MCF 10A (cell line): ENCODE measurements at regions not wholly inside any gene's neighbourhood (a gene's known extent, or its start where the extent isn't known, plus 50 kb on each side); places are given as distances from the start of the nearest gene placed in this dataset.
A peak's percentile ranks its signal among the peaks of the same experiment; 100 is the strongest.
"Not testable (repeated sequence)": the region's sequence is repeated elsewhere in the genome, so short reads cannot be mapped to it uniquely, and the experiment has no call there.

Source experiments
- BruUV-seq: library from RNA; stranded (reverse); fragments of 400-500 nt; replicated peaks from 2 replicates; lab custom pipeline; 2021; lab: Mats Ljungman, UMichigan
- CTCF ChIA-PET: fragments of 300-600 bp; sonication (Branson Sonifier 250); formaldehyde crosslinking; extraction: SDS; loops from one replicate; lab custom pipeline; 2021; ENCODE audit warnings: antibody characterized with exemption, inconsistent platforms; lab: Yijun Ruan, JAX
- POLR2A ChIA-PET: fragments of 300-600, 350-650 bp; sonication (Branson Sonifier 250); formaldehyde crosslinking; extraction: SDS; loops from one replicate; lab custom pipeline; 2020; ENCODE audit warnings: antibody characterized with exemption, inconsistent platforms; lab: Yijun Ruan, JAX
- DNase-seq: peaks from one replicate; pipeline ENCODE4 v3.0.0-alpha.2; 2018; ENCODE audit not compliant: unreplicated experiment
- H3K27ac Mint-ChIP-seq: one replicate; pipeline ENCODE4 v1.8.0; 2022; ENCODE audit warnings: mild to moderate bottlenecking, low read depth, mixed read lengths; ENCODE audit not compliant: unreplicated experiment
- H3K27me3 Mint-ChIP-seq: one replicate; pipeline ENCODE4 v1.8.0; 2022; ENCODE audit warnings: mixed read lengths; ENCODE audit not compliant: insufficient read depth, unreplicated experiment
- H3K36me3 Mint-ChIP-seq: one replicate; pipeline ENCODE4 v1.8.0; 2022; ENCODE audit warnings: mild to moderate bottlenecking, moderate library complexity, mixed read lengths; ENCODE audit not compliant: insufficient read depth, unreplicated experiment
- H3K4me1 Mint-ChIP-seq: one replicate; pipeline ENCODE4 v1.8.0; 2022; ENCODE audit warnings: mixed read lengths; ENCODE audit not compliant: insufficient read depth, unreplicated experiment
- H3K4me3 Mint-ChIP-seq: one replicate; pipeline ENCODE4 v1.8.0; 2022; ENCODE audit warnings: mild to moderate bottlenecking, moderate library complexity, mixed read lengths; ENCODE audit not compliant: unreplicated experiment
- H3K9me3 Mint-ChIP-seq: one replicate; pipeline ENCODE4 v1.8.0; 2022; ENCODE audit warnings: mixed read lengths; ENCODE audit not compliant: unreplicated experiment
- intact Hi-C: fragments of 100-400 bp; cut with micrococcal nuclease; formaldehyde crosslinking; loops from 2 replicates; pipeline ENCODE4 v1.14.1; 2022
- TF ChIP-seq, protein P1 (sequence below): fragments of 200-600 bp; IDR thresholded peaks from one replicate; pipeline ENCODE4 v1.8.0; 2022; ENCODE audit warnings: antibody characterized with exemption, mild to moderate bottlenecking; ENCODE audit not compliant: unreplicated experiment

DNA sequence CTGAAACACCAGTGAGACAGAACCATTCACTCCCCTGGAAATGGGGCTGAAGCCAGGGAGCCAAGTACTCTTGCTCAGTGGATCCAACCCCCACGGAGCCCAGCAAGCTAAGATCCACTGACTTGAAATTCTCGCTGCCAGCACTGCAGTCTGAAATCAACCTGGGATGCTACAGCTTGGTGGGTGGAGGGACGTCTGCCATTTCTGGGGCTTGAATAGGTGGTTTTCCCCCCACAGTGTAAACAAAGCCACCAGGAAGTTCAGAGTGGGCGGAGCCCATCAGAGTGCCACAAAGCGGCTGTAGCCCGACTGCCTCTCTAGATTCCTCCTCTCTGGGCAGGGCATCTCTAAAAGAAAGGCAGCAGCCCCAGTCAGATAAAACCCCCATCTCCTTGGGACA, 292.8 kb downstream of the LNPK start:
- H3K4me1 Mint-ChIP-seq: no peaks in the 10 kb centered on the region
- ChIA-PET CTCF (interaction anchor here (0.7 to 1.2 kb wide), 2 partner anchors 10 to 344 kb away, joined by 3 read pairs; no protein-coding TSS in a partner anchor), POLR2A (no interaction called here)
- no peak overlapping the region for H3K4me3 Mint-ChIP-seq
- intact Hi-C loops: no loop called here
- TF ChIP-seq, protein P1, sequence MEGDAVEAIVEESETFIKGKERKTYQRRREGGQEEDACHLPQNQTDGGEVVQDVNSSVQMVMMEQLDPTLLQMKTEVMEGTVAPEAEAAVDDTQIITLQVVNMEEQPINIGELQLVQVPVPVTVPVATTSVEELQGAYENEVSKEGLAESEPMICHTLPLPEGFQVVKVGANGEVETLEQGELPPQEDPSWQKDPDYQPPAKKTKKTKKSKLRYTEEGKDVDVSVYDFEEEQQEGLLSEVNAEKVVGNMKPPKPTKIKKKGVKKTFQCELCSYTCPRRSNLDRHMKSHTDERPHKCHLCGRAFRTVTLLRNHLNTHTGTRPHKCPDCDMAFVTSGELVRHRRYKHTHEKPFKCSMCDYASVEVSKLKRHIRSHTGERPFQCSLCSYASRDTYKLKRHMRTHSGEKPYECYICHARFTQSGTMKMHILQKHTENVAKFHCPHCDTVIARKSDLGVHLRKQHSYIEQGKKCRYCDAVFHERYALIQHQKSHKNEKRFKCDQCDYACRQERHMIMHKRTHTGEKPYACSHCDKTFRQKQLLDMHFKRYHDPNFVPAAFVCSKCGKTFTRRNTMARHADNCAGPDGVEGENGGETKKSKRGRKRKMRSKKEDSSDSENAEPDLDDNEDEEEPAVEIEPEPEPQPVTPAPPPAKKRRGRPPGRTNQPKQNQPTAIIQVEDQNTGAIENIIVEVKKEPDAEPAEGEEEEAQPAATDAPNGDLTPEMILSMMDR: no peak
- no peaks in the 10 kb centered on the region for H3K36me3 Mint-ChIP-seq
- H3K9me3 Mint-ChIP-seq: no peaks in the 10 kb centered on the region
- no TSS peak for BruUV-seq
- peaks cover 53% of the 10 kb centered on the region for H3K27me3 Mint-ChIP-seq
- no peak for DNase-seq
- H3K27ac Mint-ChIP-seq: no peak overlapping the region

DNA sequence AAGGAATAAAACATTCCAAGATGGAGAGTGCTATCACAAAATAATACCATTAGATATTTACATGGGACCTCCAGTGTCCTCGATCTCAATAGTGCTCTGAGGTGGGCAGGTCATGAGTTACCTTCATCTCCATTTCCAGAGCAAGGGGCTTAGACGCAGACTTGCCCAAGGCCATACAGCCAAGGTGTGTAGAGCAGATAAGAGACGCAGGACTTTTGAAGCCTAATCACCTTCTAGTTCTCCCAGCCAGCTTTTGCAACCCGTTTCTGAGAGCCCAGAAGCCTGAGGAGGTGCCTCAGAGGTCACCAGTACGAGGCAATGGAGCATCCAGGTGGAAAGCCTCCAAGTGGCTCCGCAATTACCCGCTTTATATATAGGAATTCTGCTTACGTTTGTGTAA, 294.7 kb downstream of the LNPK start:
- CTCF ChIA-PET: interaction anchor here (0.8 kb wide), 1 partner anchor 17 kb away, joined by 3 read pairs; no protein-coding TSS in a partner anchor
- Mint-ChIP-seq H3K9me3 (no peaks in the 10 kb centered on the region), H3K27ac (no peak overlapping the region), H3K36me3 (no peaks in the 10 kb centered on the region), H3K4me1 (no peaks in the 10 kb centered on the region), H3K27me3 (peaks cover 50% of the 10 kb centered on the region), H3K4me3 (no peak overlapping the region)
- POLR2A ChIA-PET: no interaction called here
- no peak for DNase-seq
- TF ChIP-seq, protein P1: no peak
- BruUV-seq: no TSS peak
- intact Hi-C loops: no loop called here

DNA sequence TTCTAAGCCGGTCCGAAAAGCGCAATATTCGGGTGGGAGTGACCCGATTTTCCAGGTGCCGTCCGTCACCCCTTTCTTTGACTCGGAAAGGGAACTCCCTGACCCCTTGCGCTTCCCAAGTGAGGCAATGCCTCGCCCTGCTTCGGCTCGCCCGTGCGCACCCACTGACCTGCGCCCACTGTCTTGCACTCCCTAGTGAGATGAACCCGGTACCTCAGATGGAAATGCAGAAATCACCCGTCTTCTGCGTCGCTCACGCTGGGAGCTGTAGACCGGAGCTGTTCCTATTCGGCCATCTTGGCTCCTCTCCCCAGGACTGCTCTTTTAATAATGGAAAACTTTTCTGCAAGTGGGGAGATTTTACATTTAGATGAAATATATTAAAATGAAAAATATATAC, 297.5 kb downstream of the LNPK start:
- H3K27me3 Mint-ChIP-seq: peaks cover 24% of the 10 kb centered on the region
- H3K36me3 Mint-ChIP-seq, intact Hi-C loops, POLR2A ChIA-PET, H3K4me3 Mint-ChIP-seq, H3K9me3 Mint-ChIP-seq, H3K4me1 Mint-ChIP-seq, H3K27ac Mint-ChIP-seq, DNase-seq, BruUV-seq: not testable (repeated sequence)
- CTCF ChIA-PET: interaction anchor here (0.7 kb wide), 1 partner anchor 393 kb away, joined by 3 read pairs; no protein-coding TSS in a partner anchor

DNA sequence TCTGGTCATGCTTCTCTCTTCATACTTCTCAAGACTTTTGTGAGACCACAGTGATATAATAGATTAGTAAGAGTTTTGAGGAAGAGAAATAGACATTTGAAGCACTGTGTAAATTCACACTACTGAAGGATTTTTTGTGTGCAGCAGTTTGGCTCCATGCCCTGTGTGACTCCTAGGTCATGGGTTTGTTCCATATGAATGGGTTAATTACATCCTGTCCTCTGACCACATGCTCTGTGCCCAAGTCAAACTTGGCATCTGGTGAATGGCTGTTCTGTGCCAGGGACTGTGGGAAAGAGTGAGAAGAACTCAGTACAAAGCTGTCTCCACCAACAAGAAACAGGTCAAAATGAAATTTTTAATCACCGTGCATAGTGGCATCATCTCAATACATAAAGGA, 304.0 kb downstream of the LNPK start:
- Mint-ChIP-seq H3K9me3 (no peaks in the 10 kb centered on the region), H3K27me3 (peaks cover 44% of the 10 kb centered on the region), H3K4me1 (no peaks in the 10 kb centered on the region), H3K27ac (no peak overlapping the region), H3K36me3 (no peaks in the 10 kb centered on the region), H3K4me3 (no peak overlapping the region)
- ChIA-PET POLR2A (interaction anchor here (0.6 kb wide), 1 partner anchor 251 kb away, joined by 3 read pairs; no protein-coding TSS in a partner anchor), CTCF (interaction anchor here (0.7 to 1.1 kb wide), 4 partner anchors 10 to 399 kb away, joined by 3 to 5 read pairs (median 4); no protein-coding TSS in a partner anchor)
- peak; percentile 16 for DNase-seq
- no TSS peak for BruUV-seq
- intact Hi-C loops: no loop called here
- TF ChIP-seq, protein P1: no peak
